NCI-H524 (cell line): ENCODE measurements at regions not wholly inside any gene's neighbourhood (a gene's known extent, or its start where the extent isn't known, plus 50 kb on each side); places are given as distances from the start of the nearest gene placed in this dataset.
"Not testable (repeated sequence)": the region's sequence is repeated elsewhere in the genome, so short reads cannot be mapped to it uniquely, and the experiment has no call there.

ENCODE experiments used
- DNase-seq, 2 experiments: peaks; one replicate each; lab custom pipeline; 2025; lab: John Stamatoyannopoulos, UW

DNA sequence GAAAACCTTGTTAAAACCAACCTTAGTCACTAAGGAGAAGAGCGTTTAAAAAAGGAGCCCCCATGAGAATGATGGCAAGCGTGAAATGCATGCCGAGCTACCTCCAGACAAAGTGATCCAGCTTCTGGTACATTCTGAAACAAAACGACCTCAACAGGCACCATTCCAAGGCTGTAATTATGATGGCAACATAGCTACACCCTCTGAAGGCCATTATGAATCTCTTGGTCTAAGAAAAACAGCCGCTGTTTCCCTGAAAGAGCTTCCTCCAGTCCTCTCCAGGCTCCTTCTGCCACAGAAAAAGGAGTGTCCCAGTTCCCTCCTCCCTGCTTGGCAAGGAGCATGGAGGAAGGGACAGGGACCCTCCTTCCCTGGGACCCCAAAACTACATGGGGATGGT, 50.0 kb upstream of the ABLIM1 start:
- DNase-seq: no peak

DNA sequence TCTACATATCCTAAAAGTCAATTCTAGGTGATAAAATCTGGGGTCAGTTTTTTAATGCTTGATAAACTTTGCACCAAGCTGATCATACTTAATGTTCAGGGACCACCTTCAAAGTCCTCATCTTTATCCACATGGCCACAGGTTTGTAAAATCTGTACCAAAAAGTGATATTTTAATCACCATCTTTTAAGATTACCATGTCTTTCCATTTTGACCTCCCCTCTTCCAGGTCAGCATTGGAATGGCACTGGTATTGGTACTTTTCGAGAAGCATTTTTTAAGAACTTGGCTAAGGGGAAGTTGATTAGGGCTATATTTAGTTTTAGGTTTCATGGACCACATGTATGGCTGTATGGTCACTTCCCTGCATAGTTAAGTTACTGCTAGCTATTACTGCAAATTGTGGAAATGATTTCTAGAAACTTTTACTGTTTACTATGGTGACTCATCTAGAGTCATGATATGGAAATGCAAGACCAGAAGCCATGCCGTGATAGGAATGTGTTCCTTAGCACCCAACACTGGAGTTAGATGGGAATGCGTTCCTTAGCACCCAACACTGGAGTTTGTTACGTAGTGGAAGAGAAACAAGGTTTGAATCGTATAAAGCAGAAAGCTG, 50.8 kb upstream of the ABLIM1 start:
- no peak for DNase-seq

DNA sequence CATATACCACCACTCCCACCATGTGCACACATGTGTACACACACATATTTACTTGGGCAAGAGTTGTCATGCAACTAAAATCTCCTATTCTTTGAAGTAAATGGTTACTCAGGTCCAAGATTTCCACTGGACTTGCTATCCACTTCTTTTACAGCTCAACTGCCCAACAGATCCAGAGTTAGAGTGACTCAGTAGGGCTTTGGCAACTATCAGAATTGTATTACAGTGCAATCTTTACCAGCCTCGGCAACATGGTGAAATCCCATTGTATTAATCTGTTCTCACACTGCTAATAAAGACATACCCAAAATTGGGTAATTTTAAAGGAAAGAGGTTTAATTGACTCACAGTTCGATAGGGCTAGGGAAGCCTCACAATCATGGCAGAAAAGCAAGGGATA, 51.9 kb upstream of the ABLIM1 start:
- no peak for DNase-seq

DNA sequence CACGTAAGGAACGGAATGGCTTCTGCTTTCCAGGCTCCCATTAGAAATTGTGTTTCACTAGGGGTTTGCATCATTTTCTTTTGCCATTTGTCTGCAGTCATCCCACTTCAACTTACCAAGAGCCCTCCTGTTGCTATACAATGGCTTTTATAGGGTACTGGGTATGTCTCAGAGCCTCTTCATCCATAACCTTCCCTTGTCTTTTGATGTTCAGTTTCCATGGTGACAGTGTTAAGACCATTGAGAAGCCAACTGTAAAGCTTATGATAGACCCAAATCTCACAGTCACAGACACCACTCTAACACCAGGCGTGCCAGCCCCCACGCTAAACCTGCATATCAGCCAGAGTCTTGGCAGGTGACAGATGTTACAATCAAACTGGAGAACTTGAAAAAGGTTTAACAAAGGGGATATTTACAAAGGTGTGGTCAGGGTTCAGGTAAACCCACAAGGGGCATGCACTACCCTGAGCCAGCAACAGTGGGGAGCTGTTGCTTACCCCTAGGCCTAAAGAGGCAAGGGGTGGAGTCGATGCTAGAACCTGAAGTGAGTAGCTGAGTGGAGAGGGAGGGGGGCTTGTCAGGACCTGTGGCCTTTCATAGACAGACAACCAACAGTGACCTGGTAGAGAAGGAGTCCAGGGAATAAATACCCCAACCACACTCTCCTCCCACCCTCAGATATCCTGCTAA, 53.2 kb upstream of the ABLIM1 start:
- DNase-seq: no peak

DNA sequence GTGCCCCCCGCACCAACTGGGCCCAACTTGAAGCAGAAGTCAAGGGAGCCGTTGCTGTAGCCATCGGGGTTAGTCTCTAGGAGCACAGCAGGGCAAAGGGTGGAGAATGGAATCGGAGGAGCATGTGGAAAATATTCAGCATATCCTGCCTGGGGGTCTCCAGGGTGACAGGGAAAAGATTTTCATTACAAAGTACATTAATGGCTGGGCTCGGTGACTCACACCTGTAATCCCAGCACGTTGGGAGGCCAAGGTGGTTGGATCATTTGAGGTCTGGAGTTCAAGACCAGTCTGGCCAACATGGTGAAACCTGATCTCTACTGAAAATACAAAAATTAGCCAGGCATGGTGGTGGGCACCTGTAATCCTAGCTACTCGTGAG, 53.8 kb upstream of the ABLIM1 start:
- no peak for DNase-seq

DNA sequence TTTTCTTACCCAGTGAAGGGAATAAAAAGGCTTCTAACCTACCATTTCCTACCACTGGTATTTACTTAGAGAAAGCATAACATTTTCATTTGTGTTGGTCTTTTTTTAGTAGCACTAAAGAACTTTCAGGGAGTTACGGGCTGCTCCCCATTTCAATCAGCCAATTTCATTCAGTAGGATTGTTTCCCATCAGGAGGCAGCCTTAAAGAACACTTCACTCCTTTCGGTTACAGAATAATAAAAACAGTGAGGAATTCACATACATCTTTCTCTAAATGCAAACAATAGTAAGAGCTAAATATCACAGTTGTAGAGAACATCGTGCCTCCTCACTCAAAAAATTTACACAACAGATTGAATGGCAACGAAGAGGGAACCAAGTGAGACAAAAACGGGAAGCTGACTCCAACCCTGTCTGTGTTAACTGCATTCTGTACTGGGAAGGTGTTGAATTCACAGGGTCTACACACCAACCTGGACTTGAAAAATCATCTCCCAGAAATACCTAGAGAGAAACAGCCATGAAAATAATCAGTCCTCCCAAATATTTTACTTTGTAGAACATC, 55.5 kb upstream of the ABLIM1 start:
- no peak for DNase-seq

DNA sequence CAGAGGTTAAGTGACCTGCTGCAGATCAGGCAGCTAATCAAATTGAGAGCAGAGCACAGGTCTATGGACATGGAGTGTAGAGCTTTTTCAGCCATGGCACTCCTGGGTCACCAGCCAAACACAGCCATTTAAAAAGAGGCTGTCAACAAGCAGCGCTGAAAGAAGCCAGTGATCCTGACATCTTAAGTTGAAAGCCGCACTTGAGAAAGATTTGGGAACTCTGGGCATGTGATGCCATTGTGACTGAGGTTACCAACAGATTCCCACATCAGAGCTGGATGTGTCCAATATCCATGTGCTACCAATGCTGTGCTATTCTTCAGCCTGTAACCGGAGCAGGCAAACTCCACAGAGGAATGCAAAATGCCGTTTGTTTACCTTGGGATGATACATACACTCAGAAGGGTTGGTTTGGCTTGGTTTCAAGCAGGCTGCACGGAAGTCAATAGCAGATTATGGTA, 56.2 kb upstream of the ABLIM1 start:
- DNase-seq: no peak

DNA sequence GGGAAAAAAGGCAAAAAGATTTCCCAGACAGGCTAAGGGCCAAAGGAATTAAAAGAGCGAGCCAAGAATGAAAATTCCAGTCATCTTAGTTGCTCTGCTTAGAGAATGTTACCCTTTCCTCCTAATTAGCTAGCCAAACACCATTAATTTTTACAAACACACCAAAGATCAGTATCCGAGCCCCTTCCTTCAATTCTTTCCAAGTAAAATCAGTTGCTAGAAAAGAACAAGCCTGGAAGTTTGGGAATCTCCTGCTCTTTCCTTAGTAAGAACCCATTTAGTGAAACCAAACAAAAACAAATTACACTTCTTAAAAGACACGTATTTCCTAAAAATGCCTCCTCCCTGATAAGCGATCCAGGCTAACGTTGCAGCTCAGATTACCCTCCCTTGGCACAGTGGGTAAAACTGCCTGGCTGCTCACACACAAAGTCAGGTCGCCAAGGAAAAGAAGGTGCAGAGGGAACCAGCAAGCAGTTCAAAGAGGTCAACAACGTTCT, 57.1 kb upstream of the ABLIM1 start:
- no peak for DNase-seq

DNA sequence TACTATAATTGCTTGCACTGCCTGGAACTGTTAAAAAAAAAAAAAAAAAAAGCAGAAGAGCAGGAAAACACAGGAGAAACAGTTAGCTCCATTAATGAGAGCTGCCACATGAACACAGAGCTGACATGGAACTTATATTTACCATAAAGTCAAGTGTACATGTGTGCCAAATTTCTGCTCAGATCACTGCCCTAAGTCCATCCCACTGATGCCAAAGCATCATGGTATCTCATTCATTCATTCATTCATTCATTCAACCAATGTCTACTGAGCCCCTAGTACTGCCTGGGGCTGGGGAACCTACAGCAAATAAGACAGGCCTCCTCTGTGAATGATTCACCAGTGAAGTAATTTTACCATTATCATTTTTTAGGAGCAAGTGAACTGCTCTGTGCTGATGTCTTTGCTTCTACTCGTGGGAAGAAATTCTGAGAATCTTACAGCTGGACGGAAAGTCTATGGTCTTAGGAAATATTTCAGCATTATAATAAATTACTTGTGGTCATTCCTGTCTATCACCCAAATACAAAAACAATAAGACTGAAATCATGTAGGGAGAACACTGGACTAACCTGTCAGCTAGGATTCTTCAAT, 58.8 kb upstream of the ABLIM1 start:
- DNase-seq: no peak

DNA sequence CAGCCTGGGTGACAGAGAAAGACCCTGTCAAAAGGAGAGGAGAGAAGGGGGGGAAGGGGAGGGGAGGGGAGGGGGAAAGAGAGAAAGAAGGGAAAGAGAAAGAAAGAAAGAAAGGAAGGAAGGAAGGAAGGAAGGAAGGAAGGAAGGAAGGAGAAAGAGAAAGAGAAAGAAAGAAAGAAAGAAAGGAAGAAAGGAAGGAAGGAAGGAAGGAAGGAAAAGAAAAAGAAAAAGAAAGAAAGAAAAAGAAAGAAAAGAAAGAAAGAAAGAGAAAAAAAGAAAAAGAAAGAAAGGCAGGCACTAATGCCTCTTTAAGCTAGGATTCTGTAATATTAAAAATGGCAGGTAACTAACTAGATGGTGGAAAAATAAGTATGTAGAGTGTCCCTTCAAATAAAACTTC, 59.8 kb upstream of the ABLIM1 start:
- not testable (repeated sequence) for DNase-seq

DNA sequence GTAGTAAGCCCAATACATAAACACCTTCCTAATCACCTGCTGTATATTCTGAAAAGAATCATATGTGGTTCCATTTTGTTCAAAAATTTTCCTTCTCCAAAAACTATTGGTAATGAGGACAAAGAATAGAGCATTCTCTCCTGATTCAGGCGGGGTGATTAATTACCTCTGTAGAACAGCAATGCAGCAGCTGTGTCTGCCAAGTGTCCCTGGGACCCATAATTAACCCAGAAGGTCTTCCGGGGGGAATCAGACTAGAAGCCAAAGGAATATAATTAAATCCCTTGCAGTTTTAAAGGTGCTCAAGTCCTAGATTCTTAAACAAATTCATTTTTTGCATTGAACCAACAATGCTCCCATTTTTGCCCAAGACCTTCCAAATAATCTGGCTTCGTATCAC, 60.3 kb upstream of the ABLIM1 start:
- no peak for DNase-seq

DNA sequence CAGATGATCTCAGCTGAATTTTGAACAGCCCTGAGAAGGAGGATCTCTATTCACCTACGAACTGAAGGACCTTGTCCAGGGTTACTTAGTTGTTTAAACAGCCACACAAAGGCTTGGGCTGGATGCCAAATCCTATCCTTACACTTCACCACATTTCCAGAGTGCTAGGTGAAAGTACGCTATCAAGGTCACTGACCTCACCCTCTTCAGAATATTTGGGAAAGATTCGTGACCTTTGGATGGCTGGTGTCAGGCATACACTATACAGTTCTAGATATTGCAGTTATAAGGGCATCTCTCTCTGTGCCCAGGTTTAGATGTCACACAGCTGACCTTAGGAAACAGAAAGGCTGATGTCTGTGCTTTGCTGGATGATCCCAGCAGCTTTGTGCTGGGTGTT, 61.2 kb upstream of the ABLIM1 start:
- DNase-seq: no peak

DNA sequence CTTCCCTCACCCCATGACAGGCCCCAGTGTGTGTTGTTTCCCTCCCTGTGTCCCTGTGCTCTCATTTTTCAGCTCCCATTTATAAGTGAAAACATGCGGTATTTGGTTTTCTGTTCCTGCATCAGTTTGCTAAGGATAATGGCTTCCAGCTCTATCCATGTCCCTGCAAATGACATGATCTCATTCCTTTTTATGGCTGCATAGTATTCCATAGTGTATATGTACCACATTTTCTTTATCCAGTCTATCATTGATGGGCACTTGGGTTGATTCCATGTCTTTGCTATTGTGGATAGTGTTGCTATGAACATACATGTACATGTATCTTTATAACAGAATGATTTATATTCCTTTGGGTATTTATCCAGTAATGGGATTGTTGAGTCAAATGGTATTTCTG, 61.9 kb upstream of the ABLIM1 start:
- not testable (repeated sequence) for DNase-seq

DNA sequence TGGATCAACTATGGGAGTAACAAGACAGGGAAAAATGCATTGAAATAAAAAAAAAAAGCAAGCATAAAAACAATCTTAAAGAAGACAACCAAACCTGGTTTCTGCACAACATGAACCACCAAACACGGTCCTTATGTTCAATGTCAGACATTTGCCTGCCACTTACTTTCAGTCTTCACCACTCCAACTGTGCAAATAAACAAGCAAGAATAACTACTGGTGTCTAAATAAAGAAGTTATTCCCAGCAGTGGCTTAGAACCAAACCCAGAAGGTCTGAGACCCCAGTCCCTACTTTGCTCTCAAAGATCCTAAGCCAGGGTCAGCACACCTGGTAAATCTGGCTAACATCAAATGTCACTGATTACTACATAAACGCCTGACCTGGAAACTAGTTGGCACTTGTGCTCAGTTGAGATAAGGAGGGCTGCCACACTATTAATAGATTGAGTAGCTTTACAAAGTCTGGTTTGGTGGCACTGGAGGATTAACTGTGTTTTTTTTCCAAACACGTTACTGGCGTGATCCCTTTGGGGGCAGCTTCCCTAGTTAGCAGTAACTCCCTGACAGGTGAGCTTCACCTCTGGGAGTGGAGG, 62.7 kb upstream of the ABLIM1 start:
- no peak for DNase-seq

DNA sequence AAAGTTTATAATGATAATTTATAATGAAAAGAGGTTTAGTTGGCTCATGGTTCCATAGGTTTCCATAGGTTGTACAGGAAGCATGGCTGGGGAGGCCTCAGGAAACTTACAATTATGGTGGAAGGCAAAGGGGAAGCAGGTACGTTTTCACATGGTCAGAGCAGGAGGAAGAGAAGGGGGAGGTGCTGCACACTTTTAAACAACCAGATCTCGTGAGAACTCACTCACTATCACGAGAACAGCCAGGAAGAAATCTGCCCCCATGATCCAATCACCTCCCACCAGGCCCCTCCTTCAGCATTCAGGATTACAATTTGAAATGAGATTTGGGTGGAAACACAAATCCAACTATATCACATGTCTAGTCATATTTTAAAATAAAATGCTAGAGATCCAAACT, 64.1 kb upstream of the ABLIM1 start:
- not testable (repeated sequence) for DNase-seq

DNA sequence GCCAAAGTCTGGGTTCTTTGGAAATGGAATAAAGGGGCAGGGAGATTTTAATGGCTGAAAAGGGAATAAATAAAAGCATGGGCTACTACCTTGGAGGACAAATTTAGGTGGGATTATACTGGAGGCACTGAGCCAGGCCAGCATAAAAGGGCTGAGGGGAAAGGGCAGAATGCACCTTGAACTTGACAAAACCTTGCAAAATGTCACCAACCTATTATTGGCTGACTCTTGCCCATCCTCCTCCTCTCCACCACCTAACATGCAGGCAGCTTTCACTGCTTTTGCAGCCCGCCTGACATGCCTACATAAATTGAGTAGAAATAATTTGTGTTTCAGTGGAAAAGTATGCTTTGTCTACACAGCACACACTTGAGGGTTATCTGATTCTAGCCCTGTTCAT, 65.3 kb upstream of the ABLIM1 start:
- no peak for DNase-seq

DNA sequence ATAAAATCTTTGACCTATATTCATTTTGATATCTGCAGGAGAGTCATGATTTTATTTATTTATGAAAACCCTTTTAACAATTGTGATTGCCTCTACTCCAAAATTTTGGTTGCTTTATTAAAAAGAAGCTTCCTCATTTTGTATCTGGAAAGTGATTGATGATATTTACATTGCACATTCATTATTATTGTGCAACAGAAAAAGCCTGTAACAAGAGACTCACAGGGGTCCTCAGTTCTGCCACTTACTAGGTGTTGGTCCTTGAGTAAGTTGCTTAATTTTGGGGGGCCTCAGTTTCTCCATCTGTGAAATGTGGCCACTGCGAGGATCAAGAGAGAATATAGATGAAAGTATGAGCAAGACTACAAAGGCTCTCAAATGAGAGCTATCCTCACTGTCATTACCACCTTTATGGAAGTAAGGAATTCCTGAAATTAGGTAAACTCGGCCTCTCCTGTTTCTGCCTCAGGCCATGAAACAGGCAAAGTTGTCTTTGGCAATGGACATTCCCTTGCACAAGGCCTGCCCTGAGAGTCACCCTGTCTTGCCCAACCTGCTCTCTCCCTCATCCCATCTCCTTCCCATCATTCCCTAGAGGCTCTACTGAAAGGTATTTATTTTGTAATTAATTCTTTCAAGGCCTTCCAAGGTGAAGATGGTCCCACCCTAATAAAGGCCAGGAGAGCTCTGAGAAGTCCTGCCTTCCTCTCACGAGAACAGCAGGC, 66.1 kb upstream of the ABLIM1 start:
- no peak for DNase-seq

DNA sequence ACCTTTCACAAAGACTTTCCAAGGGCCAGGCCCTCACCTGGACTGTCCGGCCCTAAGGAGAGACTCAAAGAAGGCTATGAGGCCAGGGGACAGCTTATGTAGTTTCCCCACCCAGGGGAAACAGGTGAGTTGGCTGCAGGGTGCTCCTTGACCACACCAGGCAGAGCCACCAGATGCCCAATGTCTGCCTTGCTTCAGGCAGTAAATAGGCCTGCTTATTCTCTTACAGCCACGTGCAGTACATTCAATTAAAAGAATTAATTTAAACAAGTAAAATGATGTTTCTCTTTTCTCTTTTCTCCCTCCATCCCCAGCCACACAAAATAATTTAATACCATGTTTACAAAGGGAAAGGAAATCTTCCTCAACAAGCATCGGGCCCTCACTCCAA, 66.6 kb upstream of the ABLIM1 start:
- no peak for DNase-seq

DNA sequence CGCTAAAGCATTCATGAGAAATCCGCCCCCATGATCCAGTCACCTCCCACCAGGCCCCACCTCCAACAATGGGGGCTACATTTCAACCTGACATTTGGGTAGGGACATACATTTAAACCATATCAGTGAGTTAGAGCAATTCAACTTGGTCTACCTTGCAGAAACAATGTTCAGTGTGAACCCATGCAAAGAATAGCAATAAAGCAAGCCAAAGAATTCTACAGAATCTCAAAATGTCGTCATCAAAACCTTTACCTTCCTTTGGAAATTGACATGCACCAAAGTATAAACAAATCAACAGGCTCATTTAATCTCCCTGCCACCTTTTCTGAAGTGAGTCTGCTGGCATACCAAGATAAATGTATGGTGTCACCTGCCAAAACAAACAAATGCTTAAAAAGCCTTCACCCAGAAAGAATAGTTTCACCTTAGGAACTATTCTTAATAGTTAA, 68.8 kb upstream of the ABLIM1 start:
- DNase-seq: no peak

DNA sequence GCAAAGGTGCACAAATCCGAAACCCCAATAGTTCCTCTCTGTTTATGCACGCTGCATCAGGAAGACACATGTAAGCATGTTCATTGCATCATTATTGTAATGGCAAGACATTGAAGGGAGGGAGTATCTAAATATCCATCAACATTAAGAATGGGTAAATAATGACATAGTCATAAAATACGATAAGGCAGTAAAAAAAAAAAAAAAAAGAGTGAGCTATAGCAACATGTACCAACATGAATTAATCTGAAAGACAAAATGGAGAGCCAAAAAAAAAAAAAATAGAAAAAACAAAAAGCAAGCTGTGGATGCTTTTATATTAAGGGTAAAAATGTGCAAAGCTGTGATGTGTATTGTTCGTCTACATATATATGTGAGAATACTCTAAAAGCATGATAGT, 70.2 kb upstream of the ABLIM1 start:
- DNase-seq: no peak

DNA sequence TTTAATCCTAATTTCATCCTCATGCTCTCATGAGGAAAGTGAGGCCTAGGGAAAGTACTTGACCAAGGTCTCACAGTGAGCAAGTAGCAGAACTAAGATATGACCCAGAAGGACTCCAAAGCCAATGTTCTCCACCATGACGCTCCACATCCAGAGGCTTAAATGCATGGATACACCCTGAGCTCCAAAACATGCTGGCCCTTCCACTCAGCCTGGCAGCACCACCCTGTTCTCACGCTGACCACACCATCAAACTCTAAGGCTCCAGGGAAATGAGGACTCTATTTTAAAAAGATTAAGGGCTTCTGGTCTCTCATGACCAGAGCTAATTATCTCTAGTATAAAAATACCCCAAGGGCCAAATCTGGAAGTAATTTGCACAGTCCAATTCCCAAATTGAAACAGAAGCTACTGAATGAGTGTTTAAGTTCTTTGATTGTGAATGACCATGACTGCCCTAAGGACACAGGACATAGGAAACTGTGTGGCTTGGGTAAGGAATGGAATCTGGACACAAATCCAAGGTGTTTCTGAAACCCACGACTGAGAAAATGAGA, 71.1 kb upstream of the ABLIM1 start:
- DNase-seq: no peak

DNA sequence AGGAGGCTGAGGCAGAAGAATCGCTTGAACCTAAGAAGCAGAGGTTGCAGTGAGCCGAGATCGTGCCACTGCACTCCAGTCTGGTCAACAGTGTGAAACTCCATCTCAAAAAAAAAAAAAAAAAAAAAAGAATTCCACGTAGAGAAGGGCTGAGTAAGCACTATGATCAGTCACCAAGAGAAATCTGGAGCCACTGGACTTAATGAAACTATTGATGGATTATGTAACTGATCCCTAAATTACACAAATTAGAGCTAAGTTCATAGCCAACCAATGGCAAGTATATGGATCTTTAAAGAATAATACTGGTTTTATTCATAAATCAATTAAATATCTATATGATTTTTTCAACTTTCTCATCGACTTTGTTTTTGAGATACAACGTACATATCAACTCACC, 72.2 kb upstream of the ABLIM1 start:
- no peak for DNase-seq
